NOMO-1 treated with DMSO at 0.1 percent for 48 hours (cell line): ENCODE measurements at regions not wholly inside any gene's neighbourhood (a gene's known extent, or its start where the extent isn't known, plus 50 kb on each side); places are given as distances from the start of the nearest gene placed in this dataset.
"Not testable (repeated sequence)": the region's sequence is repeated elsewhere in the genome, so short reads cannot be mapped to it uniquely, and the experiment has no call there.

Source experiments
- DNase-seq: peaks from one replicate; lab custom pipeline; 2025; ENCODE audit not compliant: unreplicated experiment; lab: John Stamatoyannopoulos, UW

- not testable (repeated sequence) for DNase-seq
These were observed 125.6 kb upstream of the SALL4 start for GRCh38 chr20:51927970-51928369.

GRCh38 chr20:51926670-51927305 is 124.5 kb upstream of the SALL4 start:
- no peak for DNase-seq

- DNase-seq = no peak
These were observed 122.2 kb upstream of the SALL4 start for GRCh38 chr20:51924509-51924908.

DNA sequence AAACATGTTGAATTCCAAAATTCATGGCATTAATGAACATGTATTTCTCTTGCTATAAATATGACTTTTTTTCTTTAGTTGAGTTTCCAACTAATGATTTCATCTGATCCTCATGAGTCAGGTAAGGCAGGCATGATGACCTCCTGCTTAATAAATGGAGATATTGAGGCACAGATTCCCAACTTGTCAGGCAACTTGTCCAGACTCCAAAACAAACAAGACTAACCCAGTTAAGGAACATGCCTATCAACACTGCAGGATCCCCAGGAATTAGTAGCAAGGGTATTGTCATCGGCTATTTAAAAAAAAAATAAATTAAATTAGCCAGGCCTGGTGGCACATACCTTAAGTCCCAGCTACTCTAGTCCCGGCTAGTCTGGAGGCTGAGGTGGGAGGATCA is 121.3 kb upstream of the SALL4 start:
- no peak for DNase-seq

- DNase-seq = not testable (repeated sequence)
These were observed 120.5 kb upstream of the SALL4 start for GRCh38 chr20:51922812-51923211.

- DNase-seq = no peak
These were observed 116.2 kb upstream of the SALL4 start for GRCh38 chr20:51918561-51918960.

DNA sequence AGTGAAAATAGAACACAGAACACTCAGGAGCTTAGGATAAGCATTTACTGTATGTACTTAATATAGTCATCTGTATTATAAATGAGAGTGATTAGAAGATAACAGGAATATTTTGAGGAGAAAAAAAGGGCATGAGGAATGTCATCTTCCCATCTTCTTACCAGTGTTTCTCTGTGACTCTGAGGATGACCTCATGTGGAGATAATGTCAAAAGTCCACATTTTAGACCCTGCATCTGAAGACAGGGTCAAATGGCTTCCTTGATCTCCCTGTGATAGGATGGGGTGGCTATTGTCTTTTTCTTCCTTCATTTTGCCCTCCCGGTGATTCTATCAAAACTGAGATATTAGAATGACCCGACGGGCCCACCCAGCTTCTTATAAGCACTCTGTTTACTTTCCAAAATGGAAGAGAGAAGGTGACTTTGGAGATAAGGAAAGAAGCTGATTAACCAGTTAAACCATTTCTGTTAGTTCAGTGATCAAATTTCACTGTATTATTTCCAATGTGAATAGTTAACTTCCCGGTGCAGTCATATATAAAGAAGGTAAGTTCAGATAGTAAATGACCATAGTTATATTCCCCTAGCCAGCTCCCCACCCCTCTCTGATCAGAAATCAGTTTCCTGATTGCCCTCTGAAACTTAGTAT is 115.7 kb upstream of the SALL4 start:
- DNase-seq = no peak

DNA sequence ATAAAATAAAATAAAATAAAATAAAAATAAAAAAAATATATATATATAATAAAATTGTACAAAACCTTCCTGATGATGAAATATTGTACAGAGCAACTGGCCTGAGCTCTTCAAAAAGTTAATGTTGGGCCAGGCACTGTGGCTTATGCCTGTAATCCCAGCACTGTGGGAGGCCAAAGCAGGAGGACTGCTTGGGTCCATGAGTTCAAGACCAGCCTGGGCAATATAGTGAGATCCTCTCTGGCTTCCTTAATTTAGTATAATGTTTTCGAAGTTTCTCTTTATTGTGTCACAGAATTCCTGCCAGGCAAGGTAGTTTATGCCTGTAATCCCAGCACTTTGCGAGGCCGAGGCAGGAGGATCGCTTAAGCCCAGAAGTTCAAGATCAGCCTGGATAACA is 113.9 kb upstream of the SALL4 start:
- DNase-seq = no peak

DNA sequence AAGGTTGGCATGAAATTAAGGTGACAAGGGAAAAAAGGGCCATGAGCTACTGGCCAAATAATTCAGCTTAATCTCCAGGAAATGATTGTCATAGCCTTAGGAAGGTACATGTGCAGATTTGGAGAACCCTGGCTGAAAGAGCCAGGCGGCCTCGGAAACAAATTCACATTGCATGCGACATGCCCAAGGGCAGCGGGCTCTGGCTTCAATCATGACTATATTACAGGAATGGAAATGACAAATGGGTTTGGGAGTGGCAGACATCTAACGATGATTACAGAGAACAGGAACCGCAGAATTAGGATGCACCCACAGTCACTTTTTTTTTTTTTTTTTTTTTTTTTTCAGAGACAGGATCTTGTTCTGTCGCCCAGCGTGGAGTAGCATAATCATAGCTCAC is 112.4 kb upstream of the SALL4 start:
- DNase-seq = no peak

GRCh38 chr20:51910321-51911050 is 108.2 kb upstream of the SALL4 start:
- no peak for DNase-seq

GRCh38 chr20:51906679-51907078 is 104.4 kb upstream of the SALL4 start:
- DNase-seq = no peak

DNA sequence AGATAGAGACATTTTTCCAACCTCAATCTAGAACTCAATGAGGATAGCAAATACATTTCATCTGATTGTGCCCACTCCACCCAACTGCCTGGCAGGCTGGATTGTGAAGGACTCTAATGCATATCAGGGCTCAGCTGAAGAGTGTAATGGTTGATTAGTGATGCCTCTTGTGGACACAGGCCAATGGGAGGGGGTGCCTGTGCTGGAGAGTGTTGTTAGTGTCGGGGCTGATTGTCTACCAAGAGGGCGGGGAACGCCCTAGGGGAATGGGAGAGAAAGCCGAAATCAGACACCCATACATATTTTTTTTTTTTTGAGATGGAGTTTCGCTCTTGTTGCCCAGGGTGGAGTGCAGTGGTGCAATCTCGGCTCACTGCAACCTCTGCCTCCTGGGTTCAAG is 103.7 kb upstream of the SALL4 start:
- no peak for DNase-seq

DNA sequence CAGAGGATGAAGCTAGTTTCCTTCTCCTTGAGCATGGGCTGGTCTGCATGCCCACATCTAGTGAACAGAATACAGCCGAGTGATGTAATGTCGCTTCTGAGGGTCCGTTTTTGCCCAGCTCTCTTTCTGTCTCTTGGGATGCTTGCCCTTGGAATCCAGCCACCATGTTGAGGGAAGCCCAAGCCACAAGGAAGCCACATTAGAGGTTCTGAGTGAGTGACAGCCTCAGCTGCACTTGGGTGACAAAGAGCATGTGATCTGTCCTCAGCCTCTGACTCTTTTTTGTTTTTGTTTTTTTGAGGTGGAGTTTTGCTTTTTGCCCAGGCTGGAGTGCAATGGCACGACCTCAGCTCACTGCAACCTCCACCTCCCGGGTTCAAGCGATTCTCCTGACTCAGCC is 100.6 kb upstream of the SALL4 start:
- no peak for DNase-seq

DNA sequence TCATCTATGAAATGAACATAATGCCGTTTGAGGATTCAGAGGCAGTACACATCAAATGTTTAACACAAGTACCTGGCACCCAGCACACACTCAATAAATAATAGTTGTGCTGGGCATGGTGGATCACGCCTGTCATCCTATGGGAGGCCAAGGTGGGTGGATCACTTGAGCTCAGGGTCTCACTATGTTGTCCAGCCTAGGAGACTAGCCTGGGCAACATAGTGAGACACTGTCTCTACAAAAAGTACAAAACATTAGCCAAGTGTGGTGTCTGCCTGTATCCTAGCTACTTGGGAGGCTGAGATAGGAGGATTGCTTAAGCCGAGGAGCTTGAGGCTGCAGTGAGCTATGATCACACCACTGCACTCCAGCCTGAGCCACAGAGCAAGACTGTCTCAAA is 98.1 kb upstream of the SALL4 start:
- DNase-seq = no peak

- DNase-seq = no peak
These were observed 97.4 kb upstream of the SALL4 start for GRCh38 chr20:51899674-51900073.

DNA sequence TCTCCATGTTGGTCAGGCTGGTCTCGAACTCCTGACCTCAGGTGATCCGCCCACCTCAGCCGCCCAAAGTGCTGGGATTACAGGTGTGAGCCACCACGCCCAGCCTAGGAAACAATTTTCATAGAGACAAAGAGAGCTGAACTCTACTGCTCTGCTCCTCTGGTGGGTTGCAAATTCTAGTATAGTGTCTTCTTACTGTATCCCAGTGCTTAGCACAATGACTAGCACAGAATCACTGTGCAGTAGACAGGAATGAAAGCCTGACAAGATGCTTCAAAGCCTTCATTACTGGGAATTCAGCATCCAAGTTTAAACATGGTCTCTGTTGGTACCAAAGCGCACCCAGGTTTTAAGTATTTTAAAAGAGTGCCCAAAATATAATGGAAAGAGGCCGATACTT is 96.5 kb upstream of the SALL4 start:
- DNase-seq = no peak

GRCh38 chr20:51894619-51895018 is 92.3 kb upstream of the SALL4 start:
- no peak for DNase-seq

- no peak for DNase-seq
These were observed 91.9 kb upstream of the SALL4 start for GRCh38 chr20:51894201-51894600.

DNA sequence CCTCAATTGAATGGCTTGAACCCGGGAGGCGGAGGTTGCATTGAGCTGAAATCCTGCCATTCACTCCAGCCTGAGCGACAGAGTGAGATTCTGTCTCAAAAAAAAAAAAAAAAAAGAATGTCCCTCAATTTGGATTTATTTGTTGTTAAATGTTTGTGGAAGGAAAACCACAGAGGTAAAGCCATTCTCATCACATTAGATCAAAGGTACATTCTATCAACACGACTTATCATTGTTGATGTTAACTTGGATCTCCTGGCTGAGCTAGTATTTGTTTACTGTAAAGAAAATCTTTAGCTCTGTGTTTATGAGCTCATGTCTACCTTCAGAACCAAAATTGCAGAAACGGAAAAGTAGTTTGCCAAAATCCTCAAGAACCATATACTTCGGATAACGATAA is 91.4 kb upstream of the SALL4 start:
- DNase-seq = no peak

- DNase-seq = no peak
These were observed 87.7 kb upstream of the SALL4 start for GRCh38 chr20:51890003-51890402.

DNA sequence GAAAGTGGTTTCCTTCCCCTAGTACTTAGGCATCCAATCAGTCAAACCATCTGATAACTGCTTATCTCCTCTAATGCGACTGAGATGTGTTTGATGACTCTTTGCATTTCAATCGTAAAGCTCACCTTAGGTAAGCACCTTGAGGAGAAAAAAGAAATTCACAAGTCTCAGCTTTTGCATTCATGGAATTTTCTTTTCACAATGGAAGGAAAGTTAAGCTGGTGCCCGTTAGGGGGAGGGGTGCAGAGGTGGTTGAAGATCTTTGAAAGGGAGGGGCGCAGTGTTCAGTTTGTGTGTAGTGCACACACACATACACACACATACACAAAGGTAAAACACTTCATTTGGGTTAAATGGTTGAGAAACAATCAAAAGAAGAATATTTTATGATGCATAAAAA is 87.1 kb upstream of the SALL4 start:
- no peak for DNase-seq

GRCh38 chr20:51888291-51888690 is 86.0 kb upstream of the SALL4 start:
- DNase-seq = no peak
